ENCODE measurements at regions not wholly inside any gene's neighbourhood (a gene's known extent, or its start where the extent isn't known, plus 50 kb on each side); places are given as distances from the start of the nearest gene placed in this dataset.
"Not testable (repeated sequence)": the region's sequence is repeated elsewhere in the genome, so short reads cannot be mapped to it uniquely, and the experiment has no call there.

DNA sequence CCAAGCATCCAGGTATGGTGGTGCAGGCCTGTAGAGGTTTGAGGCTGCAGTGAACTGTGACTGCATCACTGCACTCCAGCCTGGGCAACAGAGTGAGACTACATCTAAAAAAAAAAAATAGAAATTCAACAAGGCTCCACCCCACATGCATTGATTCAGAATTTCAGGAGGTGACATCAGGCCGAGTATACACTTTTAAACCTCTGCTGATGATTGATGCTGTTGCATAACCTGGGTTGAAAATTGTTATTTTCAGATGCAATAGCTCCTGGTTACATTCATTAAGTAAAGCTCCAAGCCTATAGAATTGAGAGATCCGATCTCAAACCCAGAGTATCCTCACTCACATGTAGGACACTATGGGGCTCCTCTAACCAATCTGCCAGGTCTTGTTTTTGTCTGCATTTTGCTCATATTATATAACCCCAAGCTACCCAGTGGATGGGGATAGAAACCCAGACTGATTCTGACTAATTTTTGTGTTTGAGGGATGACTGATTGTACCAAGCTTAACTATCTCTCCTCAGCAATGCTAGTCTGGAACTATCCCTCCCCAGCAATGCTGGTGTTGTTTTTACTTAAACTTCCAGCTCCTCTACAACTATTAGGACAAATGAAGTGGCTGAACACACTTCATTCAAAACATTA, 123.5 kb upstream of the PREP start:
- no peak overlapping the region for H3K27ac Mint-ChIP-seq
- no peaks in the 10 kb centered on the region for H3K27me3 Mint-ChIP-seq (ENCODE audit: insufficient read depth, low read depth)
- Histone ChIP-seq H3K27me3 (no peaks in the 10 kb centered on the region), H4K20me1 (ENCODE audit: low read depth) (no peaks in the 10 kb centered on the region), H3K27ac (no peak overlapping the region), H3K4me1 (no peaks in the 10 kb centered on the region), H3K79me2 (ENCODE audit: low read depth) (no peaks in the 10 kb centered on the region), H3K9me3 (ENCODE audit: low read depth) (no peaks in the 10 kb centered on the region), H3K4me3 (no peak overlapping the region), H3K36me3 (no peaks in the 10 kb centered on the region), H2AFZ (replicated peaks) (no peak overlapping the region), H3K9ac (no peak overlapping the region), H3K4me2 (no peak overlapping the region), H3F3A (ENCODE audit: low read depth) (no peaks in the 10 kb centered on the region)
- TF ChIP-seq, protein P1, sequence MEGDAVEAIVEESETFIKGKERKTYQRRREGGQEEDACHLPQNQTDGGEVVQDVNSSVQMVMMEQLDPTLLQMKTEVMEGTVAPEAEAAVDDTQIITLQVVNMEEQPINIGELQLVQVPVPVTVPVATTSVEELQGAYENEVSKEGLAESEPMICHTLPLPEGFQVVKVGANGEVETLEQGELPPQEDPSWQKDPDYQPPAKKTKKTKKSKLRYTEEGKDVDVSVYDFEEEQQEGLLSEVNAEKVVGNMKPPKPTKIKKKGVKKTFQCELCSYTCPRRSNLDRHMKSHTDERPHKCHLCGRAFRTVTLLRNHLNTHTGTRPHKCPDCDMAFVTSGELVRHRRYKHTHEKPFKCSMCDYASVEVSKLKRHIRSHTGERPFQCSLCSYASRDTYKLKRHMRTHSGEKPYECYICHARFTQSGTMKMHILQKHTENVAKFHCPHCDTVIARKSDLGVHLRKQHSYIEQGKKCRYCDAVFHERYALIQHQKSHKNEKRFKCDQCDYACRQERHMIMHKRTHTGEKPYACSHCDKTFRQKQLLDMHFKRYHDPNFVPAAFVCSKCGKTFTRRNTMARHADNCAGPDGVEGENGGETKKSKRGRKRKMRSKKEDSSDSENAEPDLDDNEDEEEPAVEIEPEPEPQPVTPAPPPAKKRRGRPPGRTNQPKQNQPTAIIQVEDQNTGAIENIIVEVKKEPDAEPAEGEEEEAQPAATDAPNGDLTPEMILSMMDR (IDR thresholded peaks at IDR 0.05) = no peak
- TF ChIP-seq EZH2phosphoT487 (IDR thresholded peaks at IDR 0.05) (no peak), EZH2 (IDR thresholded peaks at IDR 0.05) (no peak)
- no peak for DNase-seq (ENCODE audit: low spot score)
- no peaks in the 10 kb centered on the region for H3K4me1 Mint-ChIP-seq
- H3K9me3 Mint-ChIP-seq = no peaks in the 10 kb centered on the region
- no peak overlapping the region for H3K4me3 Mint-ChIP-seq
- no peaks in the 10 kb centered on the region for H3K36me3 Mint-ChIP-seq

DNA sequence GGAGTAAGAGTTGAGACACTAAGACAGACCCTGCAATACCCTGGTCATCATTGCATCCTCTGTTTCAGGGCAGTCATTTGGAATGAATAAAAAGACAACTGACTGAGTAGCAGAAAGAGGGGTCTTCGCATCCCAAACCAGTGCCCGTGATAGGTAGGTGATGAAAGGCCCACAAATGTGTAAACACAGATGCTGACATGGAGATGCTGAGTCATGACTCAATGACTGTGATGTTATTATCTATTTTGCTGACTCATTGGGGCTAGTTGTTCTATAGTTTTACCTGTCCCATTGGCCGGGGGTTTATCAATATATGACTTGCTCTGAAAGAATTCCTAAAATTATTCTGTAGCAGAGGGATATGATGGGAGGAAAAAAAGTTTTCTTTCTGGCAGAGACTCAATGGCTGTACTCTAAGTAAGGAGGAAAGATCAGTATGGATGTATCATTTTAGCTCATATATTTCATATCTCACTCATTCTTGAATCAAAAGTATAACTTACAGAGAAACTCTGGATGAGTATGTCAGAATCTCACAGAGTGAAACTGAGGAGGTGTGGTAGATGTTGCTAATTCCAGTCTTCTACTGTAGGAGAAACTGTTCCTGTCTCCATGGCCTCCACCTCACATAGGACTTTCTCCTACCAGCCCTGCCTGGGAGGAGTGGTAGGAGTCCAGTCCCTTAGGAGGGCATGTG, 119.9 kb upstream of the PREP start:
- H3K4me3 Mint-ChIP-seq = no peak overlapping the region

DNA sequence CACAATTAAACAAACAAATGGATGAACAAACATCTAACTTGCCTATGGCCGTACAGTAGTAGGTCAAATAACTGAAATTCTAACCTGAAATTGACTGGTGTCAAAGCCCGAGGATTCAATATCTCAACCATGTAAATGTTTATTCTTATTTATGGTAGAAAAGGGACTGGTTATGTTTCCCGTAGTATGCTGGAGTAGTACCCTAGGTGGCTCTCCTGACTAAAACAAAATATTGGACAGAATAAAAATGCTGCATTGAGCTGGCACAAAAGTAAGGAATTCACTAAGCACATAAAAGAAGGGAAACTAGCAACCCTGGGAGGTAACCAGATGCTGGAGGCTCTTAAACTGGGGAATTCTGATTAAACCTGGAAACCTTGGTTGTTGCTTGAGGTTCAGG, 117.1 kb upstream of the PREP start:
- H3F3A ChIP-seq (ENCODE audit: low read depth) = no peaks in the 10 kb centered on the region
- H3K4me3 ChIP-seq = no peak overlapping the region
- H3K4me2 ChIP-seq = no peak overlapping the region
- TF ChIP-seq, protein P1 (IDR thresholded peaks at IDR 0.05) = no peak
- H3K9ac ChIP-seq = no peak overlapping the region
- no peak overlapping the region for H3K4me3 Mint-ChIP-seq
- H3K9me3 ChIP-seq (ENCODE audit: low read depth) = no peaks in the 10 kb centered on the region
- no peaks in the 10 kb centered on the region for H3K27me3 ChIP-seq
- H3K79me2 ChIP-seq (ENCODE audit: low read depth) = no peaks in the 10 kb centered on the region
- H3K4me1 Mint-ChIP-seq = peaks cover 6% of the 10 kb centered on the region
- no peak for DNase-seq (ENCODE audit: low spot score)
- no peak overlapping the region for H2AFZ ChIP-seq (replicated peaks)
- no peak overlapping the region for H3K27ac Mint-ChIP-seq
- H3K4me1 ChIP-seq = peaks cover 7% of the 10 kb centered on the region
- no peaks in the 10 kb centered on the region for H3K36me3 Mint-ChIP-seq
- no peak overlapping the region for H3K27ac ChIP-seq
- no peaks in the 10 kb centered on the region for H3K36me3 ChIP-seq
- H3K27me3 Mint-ChIP-seq (ENCODE audit: insufficient read depth, low read depth) = peaks cover 2% of the 10 kb centered on the region
- peaks cover 3% of the 10 kb centered on the region for H3K9me3 Mint-ChIP-seq
- no peaks in the 10 kb centered on the region for H4K20me1 ChIP-seq (ENCODE audit: low read depth)

More for the DNA sequence above, 119.9 kb upstream of the PREP start:
- no peak overlapping the region for H3K4me2 ChIP-seq
- no peaks in the 10 kb centered on the region for H3K79me2 ChIP-seq (ENCODE audit: low read depth)
- TF ChIP-seq, protein P1 (IDR thresholded peaks at IDR 0.05) = no peak
- TF ChIP-seq EZH2phosphoT487 (IDR thresholded peaks at IDR 0.05) = no peak
- no peak for TF ChIP-seq EZH2 (IDR thresholded peaks at IDR 0.05)
- no peaks in the 10 kb centered on the region for H3K9me3 ChIP-seq (ENCODE audit: low read depth)
- no peak overlapping the region for H3K9ac ChIP-seq
- DNase-seq (ENCODE audit: low spot score) = no peak
- Mint-ChIP-seq H3K27me3 (ENCODE audit: insufficient read depth, low read depth) (no peaks in the 10 kb centered on the region), H3K27ac (no peak overlapping the region), H3K36me3 (no peaks in the 10 kb centered on the region), H3K4me1 (no peaks in the 10 kb centered on the region), H3K9me3 (peaks cover 3% of the 10 kb centered on the region)
- no peaks in the 10 kb centered on the region for H3K36me3 ChIP-seq
- H3K27ac ChIP-seq = no peak overlapping the region
- no peak overlapping the region for H2AFZ ChIP-seq (replicated peaks)
- no peaks in the 10 kb centered on the region for H3F3A ChIP-seq (ENCODE audit: low read depth)
- H3K4me3 ChIP-seq = no peak overlapping the region
- H3K27me3 ChIP-seq = no peaks in the 10 kb centered on the region
- H3K4me1 ChIP-seq = no peaks in the 10 kb centered on the region
- H4K20me1 ChIP-seq (ENCODE audit: low read depth) = no peaks in the 10 kb centered on the region

DNA sequence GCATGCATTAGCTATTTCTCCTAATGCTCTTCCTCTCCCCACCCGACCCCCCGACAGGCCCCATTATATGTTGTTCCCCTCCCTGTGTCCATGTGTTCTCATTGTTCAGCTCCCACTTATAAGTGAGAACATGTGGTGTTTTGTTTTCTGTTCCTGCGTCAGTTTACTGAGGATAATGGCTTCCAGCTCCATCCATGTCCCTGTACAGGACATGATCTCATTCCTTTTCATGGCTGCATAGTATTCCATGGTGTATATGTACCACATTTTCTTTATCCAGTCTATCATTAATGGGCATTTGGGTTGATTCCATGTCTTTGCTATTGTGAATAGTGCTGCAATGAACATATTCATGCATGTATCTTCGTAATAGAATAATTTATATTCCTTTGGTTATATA, 116.1 kb upstream of the PREP start:
- not testable (repeated sequence) for H3K27ac ChIP-seq; H3K4me3 ChIP-seq; H4K20me1 ChIP-seq (ENCODE audit: low read depth); H3K36me3 ChIP-seq; H3K27me3 ChIP-seq; H3K9me3 Mint-ChIP-seq; H3K36me3 Mint-ChIP-seq; H3K4me1 Mint-ChIP-seq; H3K27ac Mint-ChIP-seq; H3K9me3 ChIP-seq (ENCODE audit: low read depth); H3K4me1 ChIP-seq; H2AFZ ChIP-seq (replicated peaks); H3F3A ChIP-seq (ENCODE audit: low read depth); H3K4me2 ChIP-seq; H3K79me2 ChIP-seq (ENCODE audit: low read depth); H3K27me3 Mint-ChIP-seq (ENCODE audit: insufficient read depth, low read depth); H3K9ac ChIP-seq; H3K4me3 Mint-ChIP-seq; DNase-seq (ENCODE audit: low spot score)

All from neural progenitor cell (in vitro differentiated cells).